ENCODE measurements at regions not wholly inside any gene's neighbourhood (a gene's known extent, or its start where the extent isn't known, plus 50 kb on each side); places are given as distances from the start of the nearest gene placed in this dataset.

DNA sequence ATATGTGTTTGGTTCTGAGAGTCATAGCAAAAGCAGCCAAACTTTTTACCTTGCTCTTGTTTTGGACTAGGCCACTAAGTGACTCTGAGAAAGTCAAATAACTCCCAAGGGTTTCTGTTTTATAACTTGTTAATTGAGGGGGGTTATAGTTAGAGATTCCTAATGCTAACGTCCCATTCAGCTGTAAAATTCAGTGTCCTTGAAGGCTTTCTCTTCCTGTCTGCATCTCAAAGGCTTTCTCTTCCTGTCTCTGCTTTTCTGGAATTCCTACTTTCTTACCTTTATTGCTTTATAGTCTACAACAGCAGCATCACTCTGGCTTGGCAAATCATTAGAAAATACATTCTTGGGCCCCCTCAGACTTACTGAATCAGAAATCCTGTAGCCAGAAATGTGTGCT lies 479.5 kb upstream of the SEMA6A start:
- H3K4me2 ChIP-seq (ENCODE audit: insufficient read depth, low read length): no peak overlapping the region
- no peaks in the 10 kb centered on the region for H3K27me3 ChIP-seq (ENCODE audit: control insufficient read depth in 2 of 2, insufficient read depth in 2 of 2, low read length in 2 of 2)
- TF ChIP-seq CTCF (IDR thresholded peaks at IDR 0.05; ENCODE audit: extremely low read depth in 1 of 2, insufficient read depth in 1 of 2, low read depth in 1 of 2, low read length in 2 of 2) (no peak), EZH2 (IDR thresholded peaks at IDR 0.05; ENCODE audit: borderline replicate concordance, low read depth, low read length, severe bottlenecking) (no peak), POLR2A (IDR thresholded peaks at IDR 0.05; ENCODE audit: low read depth, low read length) (no peak), MAX (IDR thresholded peaks at IDR 0.05; ENCODE audit: insufficient read depth, insufficient read length) (no peak), MYC (IDR thresholded peaks at IDR 0.05; ENCODE audit: low read depth, low read length) (no peak), POLR2AphosphoS5 (IDR thresholded peaks at IDR 0.05; ENCODE audit: insufficient read depth, low read depth, low read length) (no peak), JUN (IDR thresholded peaks at IDR 0.05; ENCODE audit: borderline replicate concordance, insufficient read depth, insufficient read length, low read depth) (no peak), FOS (IDR thresholded peaks at IDR 0.05; ENCODE audit: borderline replicate concordance, insufficient read depth, low read length) (no peak), GATA2 (IDR thresholded peaks at IDR 0.05; ENCODE audit: insufficient read depth, insufficient read length, low read depth, low read length) (no peak)
- no peak for FAIRE-seq
- ChIA-PET CTCF (no interaction called here), POLR2A (no interaction called here)
- no peak overlapping the region for H2AFZ ChIP-seq (ENCODE audit: low read depth, low read length)
- H3K36me3 ChIP-seq (ENCODE audit: control insufficient read depth in 2 of 2, extremely low read depth in 1 of 2, insufficient read depth in 2 of 2, low read length in 2 of 2): no peaks in the 10 kb centered on the region
- H3K79me2 ChIP-seq (ENCODE audit: control insufficient read depth, insufficient read depth, low read length): no peaks in the 10 kb centered on the region
- intact Hi-C loops (cut with micrococcal nuclease): no loop called here
- H3K4me1 ChIP-seq (ENCODE audit: control insufficient read depth, extremely low read depth, insufficient read depth, low read length): no peaks in the 10 kb centered on the region
- no peaks in the 10 kb centered on the region for H3K9me1 ChIP-seq (replicated peaks; ENCODE audit: control insufficient read depth, extremely low read depth, insufficient read depth, low read length)
- no peak overlapping the region for H3K9ac ChIP-seq (replicated peaks; ENCODE audit: extremely low read depth, insufficient read depth, low read length)
- dilution Hi-C loops (cut with MboI; ENCODE audit: extremely low pct_ligation_motif_present, low sequenced_read_pairs): no loop called here
- no peaks in the 10 kb centered on the region for H4K20me1 ChIP-seq (replicated peaks; ENCODE audit: control insufficient read depth, extremely low read depth, insufficient read depth, low read length)
- H3K27ac ChIP-seq (ENCODE audit: insufficient read depth, low read depth, low read length): no peak overlapping the region
- no peaks in the 10 kb centered on the region for H3K9me3 ChIP-seq (replicated peaks; ENCODE audit: control insufficient read depth, insufficient read depth, low read length)
- DNase-seq (ENCODE audit: low read depth, low spot score): no peak
- no TSS peak for BruUV-seq (replicated peaks)
- no peak overlapping the region for H3K4me3 ChIP-seq (replicated peaks in 1 of 3; ENCODE audit: insufficient read depth in 1 of 3, low read depth in 1 of 3, low read length in 3 of 3)
